T-helper 17 cell (primary cell): ENCODE measurements at regions not wholly inside any gene's neighbourhood (a gene's known extent, or its start where the extent isn't known, plus 50 kb on each side); places are given as distances from the start of the nearest gene placed in this dataset.

Source experiments
- ATAC-seq: fragments of 150-1000 bp; cut with Tn5 transposase; 2 replicates; pipeline ENCODE4 v1.10.0; 2021; ENCODE audit warnings: mild to moderate bottlenecking, moderate library complexity
- DNase-seq, 3 donors: peaks; one replicate each; pipeline versions ENCODE4 v3.0.0 to v3.0.0-alpha.2; 2020 to 2021
- H3K9me3 ChIP-seq: one replicate; pipeline ENCODE4 v1.7.0; 2013; ENCODE audit warnings: low read length, mild to moderate bottlenecking; ENCODE audit not compliant: control insufficient read depth, poor library complexity, severe bottlenecking
- H3K27ac Mint-ChIP-seq: one replicate; pipeline ENCODE4 v1.8.0; 2022; ENCODE audit warnings: mild to moderate bottlenecking, moderate library complexity, mixed read lengths
- H3K27me3 Mint-ChIP-seq: one replicate; pipeline ENCODE4 v1.8.0; 2022; ENCODE audit warnings: mixed read lengths
- H3K36me3 Mint-ChIP-seq: one replicate; pipeline ENCODE4 v1.8.0; 2022; ENCODE audit warnings: low read depth, mixed read lengths
- H3K4me1 Mint-ChIP-seq: one replicate; pipeline ENCODE4 v1.8.0; 2022; ENCODE audit warnings: mild to moderate bottlenecking, mixed read lengths
- H3K4me3 Mint-ChIP-seq: one replicate; pipeline ENCODE4 v1.8.0; 2022; ENCODE audit warnings: mild to moderate bottlenecking, moderate library complexity, mixed read lengths

DNA sequence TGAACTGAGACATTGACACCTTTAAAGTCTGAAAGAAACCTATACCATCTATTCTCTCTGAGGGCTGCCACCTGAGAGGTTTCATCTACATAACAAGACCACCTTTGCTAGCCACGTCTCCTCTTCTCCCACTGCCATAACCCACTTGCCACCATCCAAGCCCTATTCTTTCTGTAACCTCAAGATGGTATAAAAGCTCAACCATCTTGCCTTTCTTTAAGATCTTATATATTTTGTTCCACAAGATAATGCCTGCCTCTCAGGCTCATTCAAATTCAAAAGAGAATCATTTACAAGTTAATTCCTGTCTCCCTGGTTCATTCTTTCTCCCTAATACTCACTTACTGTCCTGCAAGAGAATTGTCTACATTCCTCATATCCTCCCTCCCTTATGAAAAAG lies 192.5 kb downstream of the OTOR start:
- H3K36me3 Mint-ChIP-seq: no peaks in the 10 kb centered on the region
- H3K27ac Mint-ChIP-seq: no peak overlapping the region
- H3K4me1 Mint-ChIP-seq: no peaks in the 10 kb centered on the region
- DNase-seq (no peak), ATAC-seq (no peak)
- H3K4me3 Mint-ChIP-seq: no peak overlapping the region
- H3K9me3 ChIP-seq: no peaks in the 10 kb centered on the region
- no peaks in the 10 kb centered on the region for H3K27me3 Mint-ChIP-seq

DNA sequence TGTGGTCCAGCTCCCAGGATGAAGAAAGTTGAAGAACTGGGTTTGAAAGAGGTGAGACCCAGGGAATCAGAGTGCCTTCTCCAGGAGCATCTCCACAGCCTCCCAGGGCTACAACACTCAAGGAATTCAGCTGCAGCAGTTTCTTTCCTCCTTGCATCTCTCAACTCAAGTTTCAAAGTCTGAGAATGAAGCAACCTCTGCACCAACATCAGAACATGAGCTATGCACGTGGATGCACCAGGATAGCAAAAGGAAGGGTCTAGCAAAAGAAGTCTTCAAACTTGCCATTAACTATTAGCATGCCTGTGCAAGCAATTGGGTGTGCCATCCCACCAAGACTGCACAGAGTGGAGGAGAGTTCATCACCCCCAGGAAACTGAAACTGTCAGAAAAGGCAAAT lies 193.9 kb downstream of the OTOR start:
- Mint-ChIP-seq H3K27ac (no peak overlapping the region), H3K27me3 (no peaks in the 10 kb centered on the region), H3K4me3 (no peak overlapping the region), H3K36me3 (no peaks in the 10 kb centered on the region), H3K4me1 (no peaks in the 10 kb centered on the region)
- no peaks in the 10 kb centered on the region for H3K9me3 ChIP-seq
- DNase-seq (no peak), ATAC-seq (no peak)

DNA sequence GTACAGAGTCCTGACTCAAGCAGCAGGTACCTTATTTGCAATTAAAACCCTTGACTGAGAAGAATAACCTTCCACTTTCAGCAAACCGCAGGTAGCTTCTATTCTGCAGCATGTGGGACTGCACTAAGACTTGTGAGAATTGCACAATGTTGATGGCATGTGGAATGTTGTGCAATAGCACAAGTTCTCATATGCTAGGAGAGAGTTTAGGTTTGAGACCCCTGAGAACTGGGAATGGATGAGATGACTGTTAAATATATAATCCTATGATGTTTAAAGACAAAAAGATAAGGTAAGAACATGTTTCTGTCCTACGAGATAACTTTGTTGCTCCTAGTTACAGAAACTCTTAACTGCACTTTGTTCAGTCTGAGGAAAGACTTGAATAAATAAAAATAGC lies 194.6 kb downstream of the OTOR start:
- H3K4me1 Mint-ChIP-seq: no peaks in the 10 kb centered on the region
- H3K27ac Mint-ChIP-seq: no peak overlapping the region
- ATAC-seq (no peak), DNase-seq (no peak)
- H3K4me3 Mint-ChIP-seq: no peak overlapping the region
- H3K27me3 Mint-ChIP-seq: no peaks in the 10 kb centered on the region
- no peaks in the 10 kb centered on the region for H3K9me3 ChIP-seq
- no peaks in the 10 kb centered on the region for H3K36me3 Mint-ChIP-seq

DNA sequence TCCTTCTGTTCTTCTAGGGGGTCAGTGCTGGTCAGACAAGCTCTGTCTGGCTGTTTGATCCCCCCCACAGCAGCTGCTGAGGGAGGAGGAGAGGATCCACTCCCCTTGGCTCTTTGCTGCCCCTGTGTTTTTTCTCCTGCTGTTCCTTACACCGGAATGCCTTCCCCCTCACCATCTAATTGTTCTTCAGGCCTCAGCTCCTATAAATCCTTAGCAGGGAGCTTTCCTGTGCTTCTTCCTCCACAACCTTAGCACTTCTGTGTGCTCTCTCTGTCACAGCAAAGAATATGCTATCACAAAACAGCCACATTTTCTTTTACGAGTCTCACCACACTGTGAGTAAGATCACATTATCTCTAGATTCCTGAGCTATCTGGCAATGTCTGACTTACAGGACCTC lies 196.6 kb downstream of the OTOR start:
- ATAC-seq: no peak
- Mint-ChIP-seq H3K27me3 (no peaks in the 10 kb centered on the region), H3K4me1 (no peaks in the 10 kb centered on the region), H3K27ac (no peak overlapping the region), H3K36me3 (no peaks in the 10 kb centered on the region), H3K4me3 (no peak overlapping the region)
- H3K9me3 ChIP-seq: no peaks in the 10 kb centered on the region
- no peak for DNase-seq

DNA sequence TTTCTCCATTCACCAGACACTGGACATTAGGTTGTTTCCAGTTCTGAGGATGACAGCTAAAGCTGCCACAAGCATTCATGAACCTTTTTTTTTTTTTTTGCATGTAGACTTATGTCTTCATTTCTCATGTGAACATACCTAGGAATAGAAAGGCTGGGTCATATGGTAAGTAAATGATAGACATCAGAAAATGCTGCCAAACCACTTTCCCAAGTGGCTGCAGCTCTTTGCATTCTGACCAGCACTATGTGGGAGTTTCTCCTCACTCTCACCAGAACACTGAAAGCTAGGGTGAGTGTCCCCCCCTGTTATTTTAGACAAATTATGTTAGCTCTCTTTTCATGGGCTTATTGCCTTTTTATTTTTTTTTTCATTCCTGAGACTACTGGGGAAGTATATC lies 197.5 kb downstream of the OTOR start:
- Mint-ChIP-seq H3K4me1 (no peaks in the 10 kb centered on the region), H3K4me3 (no peak overlapping the region), H3K27ac (no peak overlapping the region), H3K27me3 (no peaks in the 10 kb centered on the region), H3K36me3 (no peaks in the 10 kb centered on the region)
- DNase-seq (no peak), ATAC-seq (no peak)
- no peaks in the 10 kb centered on the region for H3K9me3 ChIP-seq

DNA sequence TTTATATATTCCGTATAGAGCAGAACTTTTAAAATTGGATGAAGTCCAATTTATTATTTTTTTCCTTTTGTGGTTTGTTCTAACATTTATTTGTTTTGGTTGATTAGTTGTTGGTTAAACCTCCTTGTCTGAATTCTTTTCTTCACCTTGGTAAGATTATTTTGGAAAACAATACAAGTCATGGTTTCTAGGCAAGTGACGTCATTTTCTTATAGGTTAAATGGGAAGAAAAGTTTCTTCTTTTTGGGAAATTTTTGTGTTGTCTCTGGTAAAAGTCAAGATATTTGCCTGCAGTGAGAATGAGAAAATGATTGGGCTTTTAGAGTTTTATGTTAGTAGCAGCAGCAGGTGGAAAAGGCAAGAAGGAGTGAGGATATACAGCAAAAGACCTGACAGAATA lies 197.9 kb downstream of the OTOR start:
- Mint-ChIP-seq H3K4me1 (no peaks in the 10 kb centered on the region), H3K4me3 (no peak overlapping the region), H3K27ac (no peak overlapping the region), H3K36me3 (no peaks in the 10 kb centered on the region), H3K27me3 (no peaks in the 10 kb centered on the region)
- no peak for ATAC-seq
- no peaks in the 10 kb centered on the region for H3K9me3 ChIP-seq
- no peak for DNase-seq

DNA sequence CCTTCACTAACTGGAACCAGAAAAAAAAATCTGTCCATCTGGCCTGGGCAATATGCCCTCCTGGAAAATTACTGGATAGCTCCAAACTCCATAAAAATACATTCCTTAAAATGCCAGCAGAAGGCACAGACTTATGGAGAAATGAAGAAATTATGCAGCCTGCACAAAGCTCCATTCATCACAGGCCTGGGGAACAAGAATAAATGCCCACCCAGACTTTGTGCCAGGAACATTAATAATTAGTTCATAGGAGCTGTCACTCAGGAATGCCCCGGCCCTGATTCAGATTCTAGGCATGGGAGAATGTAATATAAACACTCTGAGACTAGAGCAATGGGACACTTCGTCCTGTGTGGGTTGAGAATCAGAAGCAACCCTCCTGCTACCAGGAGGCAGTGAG lies 199.3 kb downstream of the OTOR start:
- no peaks in the 10 kb centered on the region for H3K4me1 Mint-ChIP-seq
- no peak for ATAC-seq
- no peaks in the 10 kb centered on the region for H3K36me3 Mint-ChIP-seq

DNA sequence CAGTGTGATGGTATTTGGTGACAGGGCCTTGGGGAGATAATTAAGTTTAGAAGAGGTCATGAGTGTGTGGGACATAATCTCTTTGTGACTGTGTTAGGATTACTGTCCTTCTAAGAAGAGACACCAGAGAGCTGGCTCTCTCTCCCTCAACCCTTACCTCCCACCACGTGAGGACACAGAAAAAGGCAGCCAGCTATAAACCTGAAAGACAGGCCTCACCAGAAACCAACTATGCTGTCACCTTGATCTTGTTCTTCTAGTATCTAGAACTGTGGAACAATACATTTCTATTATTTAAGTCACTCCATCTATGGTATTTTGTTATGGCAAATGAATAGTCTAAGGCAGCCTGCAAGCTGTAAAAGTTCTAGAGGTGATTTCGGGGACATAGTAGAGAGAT lies 203.7 kb downstream of the OTOR start:
- Mint-ChIP-seq H3K36me3 (no peaks in the 10 kb centered on the region), H3K4me3 (no peak overlapping the region), H3K4me1 (no peaks in the 10 kb centered on the region), H3K27me3 (no peaks in the 10 kb centered on the region), H3K27ac (no peak overlapping the region)
- DNase-seq (no peak), ATAC-seq (no peak)
- H3K9me3 ChIP-seq: no peaks in the 10 kb centered on the region

More for the DNA sequence above, 199.3 kb downstream of the OTOR start:
- Mint-ChIP-seq H3K27me3 (no peaks in the 10 kb centered on the region), H3K27ac (no peak overlapping the region), H3K4me3 (no peak overlapping the region)
- DNase-seq: no peak
- no peaks in the 10 kb centered on the region for H3K9me3 ChIP-seq

DNA sequence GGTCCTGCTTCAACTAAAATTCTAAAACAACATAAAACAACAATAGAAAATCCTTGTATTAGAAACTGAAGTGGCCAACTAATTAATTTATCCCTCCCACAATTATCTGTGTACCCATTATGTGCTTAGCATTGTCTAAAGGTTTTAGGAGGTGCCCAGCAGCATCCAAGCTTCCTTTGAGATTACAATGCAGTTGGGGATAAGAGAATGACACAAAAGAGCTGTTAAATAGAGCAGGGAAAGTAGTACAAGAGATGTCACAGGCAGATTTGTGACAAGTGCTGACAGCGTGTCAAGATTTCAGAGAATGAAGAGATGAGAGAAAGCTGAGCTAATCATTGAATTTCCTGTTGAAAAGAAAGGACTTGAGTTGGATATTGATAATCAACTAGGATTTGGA lies 204.8 kb downstream of the OTOR start:
- no peak overlapping the region for H3K4me3 Mint-ChIP-seq
- no peaks in the 10 kb centered on the region for H3K9me3 ChIP-seq
- no peaks in the 10 kb centered on the region for H3K27me3 Mint-ChIP-seq
- ATAC-seq (no peak), DNase-seq (no peak)
- H3K36me3 Mint-ChIP-seq: no peaks in the 10 kb centered on the region
- no peaks in the 10 kb centered on the region for H3K4me1 Mint-ChIP-seq
- no peak overlapping the region for H3K27ac Mint-ChIP-seq

DNA sequence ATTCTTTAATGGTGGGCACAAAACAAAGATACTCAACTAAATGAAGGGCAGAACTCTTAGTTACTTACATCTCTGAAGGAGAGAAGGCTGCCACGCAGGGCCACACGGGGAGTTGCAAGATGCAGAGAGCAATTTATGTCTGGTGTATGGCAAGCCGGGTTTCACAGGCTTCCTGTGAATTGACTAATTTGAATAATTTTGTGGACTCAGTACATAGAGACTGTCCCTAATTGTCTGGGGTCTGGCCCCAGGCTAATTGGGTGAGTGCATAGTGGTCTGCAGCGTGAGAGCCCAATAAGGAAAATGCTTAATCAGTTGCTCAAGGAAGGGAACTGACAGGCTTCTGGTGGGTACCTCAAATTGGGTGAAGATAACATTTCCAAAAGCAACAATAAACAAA lies 205.7 kb downstream of the OTOR start:
- Mint-ChIP-seq H3K4me1 (no peaks in the 10 kb centered on the region), H3K27me3 (no peaks in the 10 kb centered on the region), H3K4me3 (no peak overlapping the region), H3K36me3 (no peaks in the 10 kb centered on the region), H3K27ac (no peak overlapping the region)
- no peaks in the 10 kb centered on the region for H3K9me3 ChIP-seq
- no peak for ATAC-seq
- DNase-seq: no peak

DNA sequence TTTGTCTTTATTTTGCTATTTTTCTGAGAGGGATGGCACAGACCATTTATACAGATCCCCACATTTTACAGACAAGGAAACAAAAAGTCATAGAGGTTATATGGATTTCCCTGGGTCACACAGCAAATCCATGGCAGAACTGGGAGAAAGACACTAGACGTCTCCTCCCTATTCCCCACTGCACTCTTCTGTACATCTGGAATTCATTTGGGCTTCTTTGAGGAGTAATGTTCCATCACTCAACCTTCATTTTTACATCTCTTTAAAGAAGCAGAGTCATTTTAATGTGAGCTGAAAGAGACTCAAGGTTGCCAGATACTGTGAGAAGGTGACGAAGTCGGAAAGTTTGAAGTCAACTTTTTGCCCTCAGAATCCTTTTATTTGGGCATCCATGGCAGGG lies 207.3 kb downstream of the OTOR start:
- Mint-ChIP-seq H3K27ac (no peak overlapping the region), H3K36me3 (no peaks in the 10 kb centered on the region), H3K4me1 (no peaks in the 10 kb centered on the region), H3K4me3 (no peak overlapping the region), H3K27me3 (no peaks in the 10 kb centered on the region)
- H3K9me3 ChIP-seq: no peaks in the 10 kb centered on the region
- no peak for ATAC-seq
- no peak for DNase-seq

DNA sequence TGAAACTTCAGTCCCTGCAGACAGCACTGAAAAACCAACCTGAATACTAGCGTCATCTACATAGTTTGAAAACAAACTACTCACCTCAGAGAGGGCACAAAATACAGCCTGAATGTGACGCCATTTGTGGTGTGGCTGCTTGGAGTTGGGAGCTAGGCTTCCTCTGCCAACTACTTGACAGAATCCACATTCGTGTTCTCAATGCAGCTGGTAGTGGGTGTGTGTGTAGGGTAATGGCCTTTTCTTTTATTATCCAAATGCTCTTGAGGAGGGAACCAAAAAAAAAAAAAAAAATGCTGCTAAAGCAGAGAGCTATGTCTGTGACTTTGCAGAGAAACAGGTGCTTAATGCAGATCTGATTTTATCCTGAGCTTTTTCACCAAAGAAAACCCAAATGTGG lies 207.8 kb downstream of the OTOR start:
- no peak overlapping the region for H3K27ac Mint-ChIP-seq
- no peaks in the 10 kb centered on the region for H3K4me1 Mint-ChIP-seq
- ATAC-seq: no peak

DNA sequence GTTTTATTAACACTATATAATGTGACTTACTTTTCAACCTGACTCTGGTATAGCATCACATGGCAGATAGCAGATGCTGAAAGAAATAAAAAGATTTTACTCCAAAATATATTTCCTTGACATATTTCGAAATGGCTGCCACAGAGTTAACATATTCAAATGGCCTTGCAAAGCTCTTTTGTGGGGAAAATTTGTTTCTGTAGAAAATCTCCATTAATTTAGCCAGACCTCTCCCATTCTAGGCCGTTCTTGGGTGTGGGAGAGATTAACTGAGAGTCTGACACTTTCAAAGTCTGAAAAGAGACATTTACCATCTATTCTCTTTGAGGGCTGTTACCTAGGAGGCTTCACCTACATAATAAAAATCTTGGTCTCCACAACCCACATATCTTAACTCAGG lies 217.2 kb downstream of the OTOR start:
- Mint-ChIP-seq H3K27ac (no peak overlapping the region), H3K27me3 (no peaks in the 10 kb centered on the region), H3K4me1 (no peaks in the 10 kb centered on the region), H3K36me3 (no peaks in the 10 kb centered on the region), H3K4me3 (no peak overlapping the region)
- no peaks in the 10 kb centered on the region for H3K9me3 ChIP-seq
- ATAC-seq (no peak), DNase-seq (no peak)

More for the DNA sequence above, 207.8 kb downstream of the OTOR start:
- no peaks in the 10 kb centered on the region for H3K9me3 ChIP-seq
- DNase-seq: no peak
- Mint-ChIP-seq H3K4me3 (no peak overlapping the region), H3K27me3 (no peaks in the 10 kb centered on the region), H3K36me3 (no peaks in the 10 kb centered on the region)

DNA sequence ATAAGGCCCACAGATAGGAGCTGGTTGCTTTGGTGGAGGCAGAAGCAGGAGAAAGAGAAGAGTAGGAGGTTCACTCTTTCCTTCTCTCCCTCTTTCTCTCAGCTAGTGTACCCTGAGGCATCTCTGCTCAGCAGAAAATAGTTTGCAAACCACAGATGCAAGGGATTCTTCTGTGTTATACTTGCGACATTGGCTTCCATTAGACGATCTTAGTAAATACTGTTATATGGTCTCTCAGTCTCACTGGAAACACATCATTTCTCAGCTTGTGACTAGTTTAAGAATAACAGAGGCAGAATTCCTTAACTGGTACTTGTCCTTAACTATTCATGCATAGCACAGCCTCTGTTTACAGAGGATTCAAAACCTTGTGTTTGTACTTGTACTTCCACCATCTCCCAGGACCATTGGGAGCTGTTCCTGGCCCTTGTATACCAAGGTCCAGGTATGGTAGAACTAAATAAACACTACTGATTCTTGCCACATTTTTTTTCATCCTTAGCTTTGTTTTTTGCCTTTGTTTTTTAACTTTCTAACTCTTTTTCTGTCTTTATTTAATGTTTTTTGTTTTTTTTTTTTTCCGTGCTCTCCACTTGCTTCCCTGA lies 218.2 kb downstream of the OTOR start:
- Mint-ChIP-seq H3K4me1 (no peaks in the 10 kb centered on the region), H3K36me3 (no peaks in the 10 kb centered on the region), H3K4me3 (no peak overlapping the region), H3K27me3 (no peaks in the 10 kb centered on the region), H3K27ac (no peak overlapping the region)
- ATAC-seq (no peak), DNase-seq (no peak)
- H3K9me3 ChIP-seq: no peaks in the 10 kb centered on the region
